Neutrophil (primary cell): ENCODE measurements at regions not wholly inside any gene's neighbourhood (a gene's known extent, or its start where the extent isn't known, plus 50 kb on each side); places are given as distances from the start of the nearest gene placed in this dataset.

ENCODE experiments used
- H3K27ac ChIP-seq: fragments of 200-600 bp; sonication (generic); 2 replicates; pipeline ENCODE4 v1.5.1; 2016; ENCODE audit warnings: mild to moderate bottlenecking, moderate library complexity
- H3K27me3 ChIP-seq: fragments of 200-600 bp; sonication (generic); 2 replicates; pipeline ENCODE4 v1.6.0; 2016; ENCODE audit warnings: mild to moderate bottlenecking
- H3K36me3 ChIP-seq: fragments of 200-600 bp; sonication (generic); 2 replicates; pipeline ENCODE4 v1.5.1; 2017
- H3K4me1 ChIP-seq, 2 experiments: fragments of 200-600 bp in 1 of 2; sonication (generic) in 1 of 2; 1 replicate in 1 of 2; 2 replicates in 1 of 2; pipeline versions ENCODE4 v1.5.1 to v1.6.1; 2013 to 2016; ENCODE audit warnings: low read depth in 1 of 2, low read length in 1 of 2, mild to moderate bottlenecking in 1 of 2, moderate library complexity in 1 of 2; ENCODE audit not compliant: control insufficient read depth in 1 of 2, insufficient read depth in 1 of 2
- H3K4me3 ChIP-seq, 2 experiments: fragments of 200-600 bp in 1 of 2; sonication (generic) in 1 of 2; 1 replicate in 1 of 2; 2 replicates in 1 of 2; pipeline ENCODE4 v1.5.1; 2013 to 2016; ENCODE audit warnings: low read depth in 1 of 2, low read length in 1 of 2, mild to moderate bottlenecking in 1 of 2, moderate library complexity in 1 of 2
- H3K9me3 ChIP-seq: fragments of 200-600 bp; sonication (generic); 2 replicates; pipeline ENCODE4 v1.5.1; 2016
- TF ChIP-seq, protein P1 (sequence below): fragments of 200-600 bp; sonication (generic); IDR thresholded peaks from 2 replicates; pipeline ENCODE4 v1.5.1; 2016; ENCODE audit warnings: antibody characterized with exemption

- Histone ChIP-seq H3K36me3 (no peaks in the 10 kb centered on the region), H3K27ac (no peak overlapping the region)
- TF ChIP-seq, protein P1, sequence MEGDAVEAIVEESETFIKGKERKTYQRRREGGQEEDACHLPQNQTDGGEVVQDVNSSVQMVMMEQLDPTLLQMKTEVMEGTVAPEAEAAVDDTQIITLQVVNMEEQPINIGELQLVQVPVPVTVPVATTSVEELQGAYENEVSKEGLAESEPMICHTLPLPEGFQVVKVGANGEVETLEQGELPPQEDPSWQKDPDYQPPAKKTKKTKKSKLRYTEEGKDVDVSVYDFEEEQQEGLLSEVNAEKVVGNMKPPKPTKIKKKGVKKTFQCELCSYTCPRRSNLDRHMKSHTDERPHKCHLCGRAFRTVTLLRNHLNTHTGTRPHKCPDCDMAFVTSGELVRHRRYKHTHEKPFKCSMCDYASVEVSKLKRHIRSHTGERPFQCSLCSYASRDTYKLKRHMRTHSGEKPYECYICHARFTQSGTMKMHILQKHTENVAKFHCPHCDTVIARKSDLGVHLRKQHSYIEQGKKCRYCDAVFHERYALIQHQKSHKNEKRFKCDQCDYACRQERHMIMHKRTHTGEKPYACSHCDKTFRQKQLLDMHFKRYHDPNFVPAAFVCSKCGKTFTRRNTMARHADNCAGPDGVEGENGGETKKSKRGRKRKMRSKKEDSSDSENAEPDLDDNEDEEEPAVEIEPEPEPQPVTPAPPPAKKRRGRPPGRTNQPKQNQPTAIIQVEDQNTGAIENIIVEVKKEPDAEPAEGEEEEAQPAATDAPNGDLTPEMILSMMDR, result no peak
Measured at GRCh38 chr3:182258538-182259177, 534.6 kb upstream of the ATP11B start.

DNA sequence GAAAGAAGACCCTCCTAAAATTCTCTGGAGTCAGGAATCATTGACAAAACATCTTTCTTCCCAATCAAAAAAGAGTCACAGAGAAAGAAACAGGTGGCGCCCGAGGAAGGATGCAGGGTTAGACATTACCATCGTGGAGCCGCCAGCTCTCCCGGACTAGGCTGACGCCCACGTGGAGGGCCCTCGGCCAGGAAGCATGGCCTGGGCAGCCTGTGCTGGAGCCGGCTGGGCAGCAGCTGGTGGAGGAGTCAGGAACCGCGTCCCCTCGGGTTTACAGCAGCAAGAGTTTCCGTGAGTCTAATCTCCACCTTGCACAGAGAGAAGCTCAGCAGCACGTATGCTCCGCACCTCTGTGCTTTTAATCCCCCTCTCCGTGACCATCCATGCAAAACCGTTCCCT, 533.7 kb upstream of the ATP11B start:
- TF ChIP-seq, protein P1, result no peak
- H3K36me3 ChIP-seq, result no peaks in the 10 kb centered on the region
- no peak overlapping the region for H3K4me3 ChIP-seq
- no peaks in the 10 kb centered on the region for H3K9me3 ChIP-seq
- H3K27ac ChIP-seq, result no peak overlapping the region
- H3K4me1 ChIP-seq, result no peaks in the 10 kb centered on the region
- H3K27me3 ChIP-seq, result peaks cover 92% of the 10 kb centered on the region

More at GRCh38 chr3:182258538-182259177, 534.6 kb upstream of the ATP11B start:
- H3K4me3 ChIP-seq, result no peak overlapping the region
- H3K9me3 ChIP-seq, result no peaks in the 10 kb centered on the region
- no peaks in the 10 kb centered on the region for H3K4me1 ChIP-seq
- H3K27me3 ChIP-seq, result peaks cover 92% of the 10 kb centered on the region

- Histone ChIP-seq H3K9me3 (no peaks in the 10 kb centered on the region), H3K36me3 (no peaks in the 10 kb centered on the region), H3K4me3 (no peak overlapping the region), H3K27me3 (peaks cover 92% of the 10 kb centered on the region), H3K27ac (no peak overlapping the region), H3K4me1 (no peaks in the 10 kb centered on the region)
- TF ChIP-seq, protein P1, result no peak
Measured at GRCh38 chr3:182261041-182261440, 532.3 kb upstream of the ATP11B start.

GRCh38 chr3:182268711-182269110, 524.6 kb upstream of the ATP11B start:
- TF ChIP-seq, protein P1, result no peak
- Histone ChIP-seq H3K36me3 (no peaks in the 10 kb centered on the region), H3K4me3 (no peak overlapping the region), H3K4me1 (no peaks in the 10 kb centered on the region), H3K9me3 (no peaks in the 10 kb centered on the region), H3K27me3 (peaks cover 89% of the 10 kb centered on the region), H3K27ac (no peak overlapping the region)

DNA sequence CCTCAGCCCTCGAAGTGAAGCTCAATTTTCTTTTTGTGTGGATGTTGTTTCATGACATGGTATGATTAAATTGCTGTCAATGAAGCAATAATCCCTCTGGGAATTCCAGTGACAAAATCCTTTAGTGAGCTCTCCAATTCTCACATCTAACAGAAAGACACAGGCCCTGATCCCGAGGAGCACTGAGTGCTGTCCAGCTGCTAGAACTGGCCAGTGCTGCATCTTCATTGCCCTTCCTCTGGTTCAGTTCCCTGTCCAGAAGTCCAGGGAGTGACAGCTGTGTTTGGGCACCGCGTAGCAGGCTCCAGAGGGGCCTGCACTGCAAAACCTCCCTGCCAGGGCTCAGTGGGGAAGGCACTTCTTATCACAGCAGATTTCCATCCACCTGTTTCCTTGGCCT, 516.8 kb upstream of the ATP11B start:
- Histone ChIP-seq H3K27ac (no peak overlapping the region), H3K4me1 (no peaks in the 10 kb centered on the region), H3K36me3 (no peaks in the 10 kb centered on the region), H3K9me3 (no peaks in the 10 kb centered on the region), H3K4me3 (no peak overlapping the region), H3K27me3 (peaks cover 27% of the 10 kb centered on the region)
- TF ChIP-seq, protein P1, result no peak

DNA sequence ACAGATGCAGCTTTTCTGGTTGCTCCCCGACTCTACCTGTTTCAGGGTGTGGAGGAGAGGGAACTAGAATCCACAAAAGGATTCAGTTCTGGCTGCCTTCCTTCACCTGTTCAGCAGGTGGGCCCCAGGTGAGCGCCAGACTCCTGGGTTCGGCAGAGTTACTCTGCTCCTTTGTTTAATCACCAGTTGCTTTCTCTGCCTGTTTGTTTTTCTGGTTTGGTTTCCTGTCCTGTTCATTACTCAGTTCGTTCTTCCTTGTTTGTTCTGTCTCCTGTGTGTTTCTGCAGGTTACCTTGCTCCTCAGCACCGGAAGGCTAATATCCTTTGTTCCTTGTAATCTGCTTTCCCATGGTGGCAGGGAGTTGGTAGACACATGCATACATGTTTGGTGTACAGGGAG, 508.5 kb upstream of the ATP11B start:
- no peaks in the 10 kb centered on the region for H3K4me1 ChIP-seq
- TF ChIP-seq, protein P1, result no peak
- no peaks in the 10 kb centered on the region for H3K27me3 ChIP-seq
- H3K9me3 ChIP-seq, result no peaks in the 10 kb centered on the region
- H3K27ac ChIP-seq, result no peak overlapping the region
- H3K36me3 ChIP-seq, result no peaks in the 10 kb centered on the region
- no peak overlapping the region for H3K4me3 ChIP-seq
